IMR-90 (cell line): ENCODE measurements at regions not wholly inside any gene's neighbourhood (a gene's known extent, or its start where the extent isn't known, plus 50 kb on each side); places are given as distances from the start of the nearest gene placed in this dataset.

Experiments
- ATAC-seq: fragments of 200-7000 bp; cut with Tn5 transposase; 2 replicates; pipeline ENCODE4 v1.9.1; 2020; ENCODE audit warnings: low read depth, mild to moderate bottlenecking, moderate library complexity
- BruUV-seq: library from RNA; stranded (reverse); fragments of 400-500 nt; replicated peaks from 2 replicates; lab custom pipeline; 2021; lab: Mats Ljungman, UMichigan
- CTCF ChIA-PET: fragments of 300-600 bp; formaldehyde crosslinking; extraction: SDS; loops from one replicate; lab custom pipeline; 2021; ENCODE audit warnings: antibody characterized with exemption; lab: Yijun Ruan, JAX
- POLR2A ChIA-PET: fragments of 300-600 bp; sonication (Branson Sonifier 250); formaldehyde crosslinking; loops from one replicate; lab custom pipeline; 2022; ENCODE audit warnings: antibody characterized with exemption; ENCODE audit not compliant: unreplicated experiment; lab: Charles Lee
- DNase-seq: peaks from one replicate; pipeline ENCODE4 v3.0.0; 2013
- H2AFZ ChIP-seq: replicated peaks from 2 replicates; pipeline ENCODE3; 2013; ENCODE audit warnings: low read length, mild to moderate bottlenecking; ENCODE audit not compliant: poor library complexity
- H2AK5ac ChIP-seq: 2 replicates; pipeline ENCODE4 v1.6.1; 2013; ENCODE audit warnings: low read depth, low read length, inconsistent platforms
- H2AK9ac ChIP-seq: replicated peaks from 2 replicates; pipeline ENCODE3; 2013; ENCODE audit warnings: mild to moderate bottlenecking, low read depth, low read length, moderate library complexity; ENCODE audit not compliant: poor library complexity
- H2BK120ac ChIP-seq: 2 replicates; pipeline ENCODE4 v1.6.1; 2013; ENCODE audit warnings: low read depth, low read length, inconsistent platforms
- H2BK15ac ChIP-seq: 3 replicates; pipeline ENCODE4 v1.6.1; 2013; ENCODE audit warnings: low read depth, low read length, inconsistent platforms
- H2BK20ac ChIP-seq: 2 replicates; pipeline ENCODE4 v1.6.1; 2013; ENCODE audit warnings: low read depth, mild to moderate bottlenecking, inconsistent platforms, low read length, moderate library complexity
- H2BK5ac ChIP-seq: 2 replicates; pipeline ENCODE4 v1.6.1; 2013; ENCODE audit warnings: mild to moderate bottlenecking, low read depth, low read length, inconsistent platforms; ENCODE audit not compliant: poor library complexity, severe bottlenecking
- H3K14ac ChIP-seq: replicated peaks from 2 replicates; pipeline ENCODE4 v1.6.1; 2013; ENCODE audit warnings: low read depth, low read length, inconsistent platforms
- H3K18ac ChIP-seq: 2 replicates; pipeline ENCODE4 v1.6.1; 2013; ENCODE audit warnings: low read depth, low read length, control low read depth
- H3K23ac ChIP-seq: 2 replicates; pipeline ENCODE4 v1.6.1; 2013; ENCODE audit warnings: low read depth, low read length, inconsistent platforms
- H3K27ac ChIP-seq: 2 replicates; pipeline ENCODE4 v1.5.1; 2013; ENCODE audit warnings: mild to moderate bottlenecking, control low read depth, low read length; ENCODE audit not compliant: insufficient read depth
- H3K27me3 ChIP-seq: 2 replicates; pipeline ENCODE4 v1.6.1; 2013; ENCODE audit warnings: low read length; ENCODE audit not compliant: control insufficient read depth, insufficient read depth
- H3K36me3 ChIP-seq: 2 replicates; pipeline ENCODE4 v1.6.1; 2013; ENCODE audit warnings: low read length, mixed read lengths; ENCODE audit not compliant: control insufficient read depth, insufficient read depth
- H3K4ac ChIP-seq: 2 replicates; pipeline ENCODE4 v1.6.1; 2013; ENCODE audit warnings: low read depth, low read length, inconsistent platforms
- H3K4me1 ChIP-seq: 2 replicates; pipeline ENCODE4 v1.6.1; 2013; ENCODE audit warnings: low read length, mixed read lengths; ENCODE audit not compliant: control insufficient read depth, insufficient read depth
- H3K4me2 ChIP-seq: 2 replicates; pipeline ENCODE4 v1.6.1; 2013; ENCODE audit warnings: low read depth, mild to moderate bottlenecking, control low read depth, low read length, moderate library complexity
- H3K4me3 ChIP-seq: 2 replicates; pipeline ENCODE4 v1.5.1; 2013; ENCODE audit warnings: low read depth, mild to moderate bottlenecking, control low read depth, low read length, moderate library complexity; ENCODE audit not compliant: insufficient read depth
- H3K56ac ChIP-seq: 2 replicates; pipeline ENCODE4 v1.6.1; 2013; ENCODE audit warnings: low read length, inconsistent platforms; ENCODE audit not compliant: insufficient read depth; ENCODE audit errors: extremely low read depth
- H3K79me1 ChIP-seq, 2 experiments: 2 replicates each; pipeline ENCODE4 v1.6.1; 2013; ENCODE audit warnings: low read length in 2 of 2, inconsistent platforms in 1 of 2, low read depth in 1 of 2
- H3K9ac ChIP-seq: 2 replicates; pipeline ENCODE4 v1.6.1; 2013; ENCODE audit warnings: low read depth, low read length, control low read depth
- H3K9me1 ChIP-seq: 2 replicates; pipeline ENCODE4 v1.6.1; 2013; ENCODE audit warnings: low read length, inconsistent platforms; ENCODE audit not compliant: insufficient read depth
- H3K9me3 ChIP-seq: 2 replicates; pipeline ENCODE4 v1.6.1; 2013; ENCODE audit warnings: low read length; ENCODE audit not compliant: control insufficient read depth, insufficient read depth
- H4K20me1 ChIP-seq: 2 replicates; pipeline ENCODE4 v1.6.1; 2013; ENCODE audit warnings: low read length, inconsistent platforms; ENCODE audit not compliant: insufficient read depth
- H4K5ac ChIP-seq: 2 replicates; pipeline ENCODE4 v1.6.1; 2013; ENCODE audit warnings: mild to moderate bottlenecking, low read depth, low read length, control low read depth
- H4K8ac ChIP-seq, 2 experiments: 2 replicates each; pipeline ENCODE4 v1.6.1; 2013; ENCODE audit warnings: low read depth in 2 of 2, low read length in 2 of 2, control low read depth in 1 of 2, inconsistent platforms in 1 of 2
- H4K91ac ChIP-seq: 2 replicates; pipeline ENCODE4 v1.6.1; 2013; ENCODE audit warnings: low read depth, low read length, inconsistent platforms; ENCODE audit not compliant: insufficient read depth
- BHLHE40 ChIP-seq: fragments of 150-350 bp; IDR thresholded peaks from 2 replicates; pipeline ENCODE4 v1.6.1; 2016; ENCODE audit warnings: mild to moderate bottlenecking, low read depth, low read length
- CHD1 ChIP-seq: IDR thresholded peaks from 2 replicates; pipeline ENCODE4 v1.6.1; 2012; ENCODE audit warnings: low read depth, low read length, improper control_type of control experiment
- CTCF ChIP-seq: conservative IDR thresholded peaks from 2 replicates; pipeline ENCODE4 v1.5.1; 2012; ENCODE audit warnings: mild to moderate bottlenecking, low read depth, low read length, improper control_type of control experiment
- FOS ChIP-seq: fragments of 150-350 bp; IDR thresholded peaks from 2 replicates; pipeline ENCODE4 v1.6.1; 2016; ENCODE audit warnings: low read depth, low read length
- MAFK ChIP-seq: IDR thresholded peaks from 2 replicates; pipeline ENCODE4 v1.6.1; 2012; ENCODE audit warnings: low read depth, low read length, improper control_type of control experiment
- MAZ ChIP-seq: IDR thresholded peaks from 2 replicates; pipeline ENCODE4 v1.6.1; 2012; ENCODE audit warnings: low read depth, mild to moderate bottlenecking, low read length, improper control_type of control experiment, moderate library complexity, borderline replicate concordance
- NFE2L2 ChIP-seq: fragments of 150-350 bp; IDR thresholded peaks from 2 replicates; pipeline ENCODE4 v1.6.1; 2016; ENCODE audit warnings: low read depth, mild to moderate bottlenecking, low read length
- RAD21 ChIP-seq: IDR thresholded peaks from 2 replicates; pipeline ENCODE4 v1.6.1; 2012; ENCODE audit warnings: low read length, improper control_type of control experiment
- RCOR1 ChIP-seq: IDR thresholded peaks from 2 replicates; pipeline ENCODE4 v1.6.1; 2012; ENCODE audit warnings: mild to moderate bottlenecking, low read length, improper control_type of control experiment; ENCODE audit not compliant: insufficient replicate concordance
- USF2 ChIP-seq: fragments of 150-350 bp; IDR thresholded peaks from 2 replicates; pipeline ENCODE4 v1.6.1; 2017; ENCODE audit warnings: mild to moderate bottlenecking, antibody characterized with exemption, low read length, low read depth
- WGBS, 2 experiments: methylation state at CpG; one replicate each; pipeline versions ENCODE4 v1.1.5 to v1.1.7; 2013; ENCODE audit warnings: missing lambda C conversion rate in 2 of 2; ENCODE audit not compliant: insufficient read length in 1 of 2; ENCODE audit errors: extremely low coverage in 2 of 2; 5-methylcytosine and 5-hydroxymethylcytosine counted together
- dilution Hi-C: fragments of 300-500 bp; cut with HindIII; formaldehyde crosslinking; loops from one replicate; pipeline ENCODE4 v1.14.3; 2018; ENCODE audit warnings: low sequenced_read_pairs; ENCODE audit not compliant: unreplicated experiment
- in situ Hi-C: fragments of 300-500 bp; cut with MboI; formaldehyde crosslinking; loops from 3 replicates; pipeline ENCODE4 v1.14.3; 2019; ENCODE audit warnings: low sequenced_read_pairs, inconsistent platforms, mixed read lengths
- intact Hi-C: fragments of 100-400 bp; cut with micrococcal nuclease; formaldehyde crosslinking; loops from 2 replicates; pipeline ENCODE4 v1.10.0; 2022

- Histone ChIP-seq H4K5ac (no peak overlapping the region), H3K56ac (no peak overlapping the region), H4K8ac (no peak overlapping the region), H3K27me3 (no peaks in the 10 kb centered on the region), H3K9ac (no peak overlapping the region), H2BK120ac (no peak overlapping the region), H4K91ac (no peak overlapping the region), H3K4me1 (no peaks in the 10 kb centered on the region), H2AK5ac (no peak overlapping the region), H3K23ac (no peak overlapping the region), H2BK15ac (no peak overlapping the region), H2BK20ac (no peak overlapping the region), H3K27ac (no peak overlapping the region), H2BK5ac (no peak overlapping the region), H4K20me1 (no peaks in the 10 kb centered on the region), H3K36me3 (no peaks in the 10 kb centered on the region), H3K9me3 (no peaks in the 10 kb centered on the region), H3K4ac (no peak overlapping the region), H3K4me3 (no peak overlapping the region), H3K9me1 (no peaks in the 10 kb centered on the region), H3K79me1 (no peaks in the 10 kb centered on the region), H3K14ac (no peak overlapping the region), H2AK9ac (no peak overlapping the region), H3K4me2 (no peak overlapping the region), H2AFZ (no peak overlapping the region), H3K18ac (no peak overlapping the region)
- DNase-seq (no peak), ATAC-seq (no peak)
- TF ChIP-seq RCOR1: no peak
- no peak for TF ChIP-seq MAZ
- TF ChIP-seq RAD21: no peak
- TF ChIP-seq MAFK: no peak
- TF ChIP-seq FOS: no peak
- TF ChIP-seq CHD1: no peak
- no peak for TF ChIP-seq BHLHE40
- no peak for TF ChIP-seq NFE2L2
- TF ChIP-seq CTCF: no peak
- TF ChIP-seq USF2: no peak
- in situ Hi-C loops: no loop called here
- POLR2A ChIA-PET: no interaction called here
- CTCF ChIA-PET: no interaction called here
- BruUV-seq: no TSS peak
- dilution Hi-C loops: no loop called here
- no CpG with 5 or more reads among the region's 2 CpGs for WGBS, 2 experiments
- intact Hi-C loops: loop anchor here (10.0 kb wide), 1 partner anchor 320 kb away; the partner anchor contains the start of gene DIPK2A
These were observed 323.3 kb downstream of the DIPK2A start for GRCh38 chr3:144294659-144295538.
